Body of pancreas (tissue), 4 donors: ENCODE measurements at regions not wholly inside any gene's neighbourhood (a gene's known extent, or its start where the extent isn't known, plus 50 kb on each side); places are given as distances from the start of the nearest gene placed in this dataset.

Experiments
- POLR2A ChIP-seq, 3 donors: fragments of 450-650 bp; IDR thresholded peaks; one replicate each; pipeline ENCODE4 v1.6.1; 2016; ENCODE audit warnings: antibody characterized with exemption in 3 of 3, mild to moderate bottlenecking in 2 of 3
- TF ChIP-seq, protein P1 (sequence below), 7 experiments: fragments of 450-650 bp in 4 of 7; fragments of 200-600 bp in 3 of 7; sonication (generic) in 3 of 7; IDR thresholded peaks; one replicate each; pipeline ENCODE4 v1.5.1; 2016 to 2019; ENCODE audit warnings: antibody characterized with exemption in 7 of 7

GRCh38 chr13:91032104-91032503, 315.4 kb upstream of the MIR17HG start:
- TF ChIP-seq, protein P1, sequence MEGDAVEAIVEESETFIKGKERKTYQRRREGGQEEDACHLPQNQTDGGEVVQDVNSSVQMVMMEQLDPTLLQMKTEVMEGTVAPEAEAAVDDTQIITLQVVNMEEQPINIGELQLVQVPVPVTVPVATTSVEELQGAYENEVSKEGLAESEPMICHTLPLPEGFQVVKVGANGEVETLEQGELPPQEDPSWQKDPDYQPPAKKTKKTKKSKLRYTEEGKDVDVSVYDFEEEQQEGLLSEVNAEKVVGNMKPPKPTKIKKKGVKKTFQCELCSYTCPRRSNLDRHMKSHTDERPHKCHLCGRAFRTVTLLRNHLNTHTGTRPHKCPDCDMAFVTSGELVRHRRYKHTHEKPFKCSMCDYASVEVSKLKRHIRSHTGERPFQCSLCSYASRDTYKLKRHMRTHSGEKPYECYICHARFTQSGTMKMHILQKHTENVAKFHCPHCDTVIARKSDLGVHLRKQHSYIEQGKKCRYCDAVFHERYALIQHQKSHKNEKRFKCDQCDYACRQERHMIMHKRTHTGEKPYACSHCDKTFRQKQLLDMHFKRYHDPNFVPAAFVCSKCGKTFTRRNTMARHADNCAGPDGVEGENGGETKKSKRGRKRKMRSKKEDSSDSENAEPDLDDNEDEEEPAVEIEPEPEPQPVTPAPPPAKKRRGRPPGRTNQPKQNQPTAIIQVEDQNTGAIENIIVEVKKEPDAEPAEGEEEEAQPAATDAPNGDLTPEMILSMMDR (IDR thresholded peaks at IDR 0.05), result no peak
- TF ChIP-seq POLR2A (IDR thresholded peaks at IDR 0.05), result no peak
